Neutrophil (primary cell): ENCODE measurements at regions not wholly inside any gene's neighbourhood (a gene's known extent, or its start where the extent isn't known, plus 50 kb on each side); places are given as distances from the start of the nearest gene placed in this dataset.

ENCODE experiments used
- H3K27ac ChIP-seq: fragments of 200-600 bp; sonication (generic); 2 replicates; pipeline ENCODE4 v1.5.1; 2016; ENCODE audit warnings: mild to moderate bottlenecking, moderate library complexity
- H3K27me3 ChIP-seq: fragments of 200-600 bp; sonication (generic); 2 replicates; pipeline ENCODE4 v1.6.0; 2016; ENCODE audit warnings: mild to moderate bottlenecking
- H3K36me3 ChIP-seq: fragments of 200-600 bp; sonication (generic); 2 replicates; pipeline ENCODE4 v1.5.1; 2017
- H3K4me1 ChIP-seq, 2 experiments: fragments of 200-600 bp in 1 of 2; sonication (generic) in 1 of 2; 1 replicate in 1 of 2; 2 replicates in 1 of 2; pipeline versions ENCODE4 v1.5.1 to v1.6.1; 2013 to 2016; ENCODE audit warnings: low read depth in 1 of 2, low read length in 1 of 2, mild to moderate bottlenecking in 1 of 2, moderate library complexity in 1 of 2; ENCODE audit not compliant: control insufficient read depth in 1 of 2, insufficient read depth in 1 of 2
- H3K4me3 ChIP-seq, 2 experiments: fragments of 200-600 bp in 1 of 2; sonication (generic) in 1 of 2; 1 replicate in 1 of 2; 2 replicates in 1 of 2; pipeline ENCODE4 v1.5.1; 2013 to 2016; ENCODE audit warnings: low read depth in 1 of 2, low read length in 1 of 2, mild to moderate bottlenecking in 1 of 2, moderate library complexity in 1 of 2
- H3K9me3 ChIP-seq: fragments of 200-600 bp; sonication (generic); 2 replicates; pipeline ENCODE4 v1.5.1; 2016
- TF ChIP-seq, protein P1 (sequence below): fragments of 200-600 bp; sonication (generic); IDR thresholded peaks from 2 replicates; pipeline ENCODE4 v1.5.1; 2016; ENCODE audit warnings: antibody characterized with exemption

DNA sequence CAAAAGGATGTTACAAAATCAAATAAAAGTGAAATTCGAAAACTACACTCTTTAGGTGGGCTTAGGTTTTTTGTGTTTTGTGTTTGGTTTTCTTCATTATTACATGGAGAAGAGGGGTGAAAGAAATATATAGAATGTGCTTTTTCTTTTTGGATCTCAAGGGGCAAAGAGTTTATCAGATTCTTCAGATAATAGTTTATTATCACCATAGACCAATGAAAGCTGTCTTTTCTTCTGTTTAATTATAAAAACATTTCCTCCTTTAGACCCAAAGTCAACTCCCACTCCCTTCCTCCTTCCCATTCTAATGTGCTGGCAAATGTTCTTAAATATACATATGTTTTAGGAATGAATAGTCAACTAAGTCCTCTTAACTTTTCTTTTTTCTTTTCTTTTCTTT is 167.6 kb downstream of the AKR1D1 start:
- no peaks in the 10 kb centered on the region for H3K9me3 ChIP-seq
- H3K27ac ChIP-seq = no peak overlapping the region
- TF ChIP-seq, protein P1, sequence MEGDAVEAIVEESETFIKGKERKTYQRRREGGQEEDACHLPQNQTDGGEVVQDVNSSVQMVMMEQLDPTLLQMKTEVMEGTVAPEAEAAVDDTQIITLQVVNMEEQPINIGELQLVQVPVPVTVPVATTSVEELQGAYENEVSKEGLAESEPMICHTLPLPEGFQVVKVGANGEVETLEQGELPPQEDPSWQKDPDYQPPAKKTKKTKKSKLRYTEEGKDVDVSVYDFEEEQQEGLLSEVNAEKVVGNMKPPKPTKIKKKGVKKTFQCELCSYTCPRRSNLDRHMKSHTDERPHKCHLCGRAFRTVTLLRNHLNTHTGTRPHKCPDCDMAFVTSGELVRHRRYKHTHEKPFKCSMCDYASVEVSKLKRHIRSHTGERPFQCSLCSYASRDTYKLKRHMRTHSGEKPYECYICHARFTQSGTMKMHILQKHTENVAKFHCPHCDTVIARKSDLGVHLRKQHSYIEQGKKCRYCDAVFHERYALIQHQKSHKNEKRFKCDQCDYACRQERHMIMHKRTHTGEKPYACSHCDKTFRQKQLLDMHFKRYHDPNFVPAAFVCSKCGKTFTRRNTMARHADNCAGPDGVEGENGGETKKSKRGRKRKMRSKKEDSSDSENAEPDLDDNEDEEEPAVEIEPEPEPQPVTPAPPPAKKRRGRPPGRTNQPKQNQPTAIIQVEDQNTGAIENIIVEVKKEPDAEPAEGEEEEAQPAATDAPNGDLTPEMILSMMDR = no peak
- H3K4me1 ChIP-seq = peaks cover 5% of the 10 kb centered on the region in 2 experiments
- no peaks in the 10 kb centered on the region for H3K27me3 ChIP-seq
- H3K4me3 ChIP-seq = no peak overlapping the region
- H3K36me3 ChIP-seq = no peaks in the 10 kb centered on the region

DNA sequence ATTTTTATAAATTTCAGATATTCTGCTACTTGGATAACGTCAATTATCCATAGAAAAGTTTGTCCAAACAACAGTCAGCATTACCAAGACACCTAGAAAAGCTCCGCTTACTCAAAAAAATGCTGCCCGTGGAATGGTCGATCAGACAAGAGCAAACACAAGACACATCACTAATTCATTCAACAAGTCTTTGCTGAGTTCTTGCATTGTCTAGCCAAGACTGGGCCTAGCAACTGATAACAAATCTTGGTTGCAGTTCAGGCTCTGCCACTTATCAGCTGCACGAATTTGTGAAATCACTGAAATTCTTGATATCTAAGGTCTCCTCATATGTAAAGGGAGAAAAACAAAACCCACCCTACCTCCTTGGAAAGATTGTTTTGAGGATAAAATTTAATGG is 168.3 kb downstream of the AKR1D1 start:
- TF ChIP-seq, protein P1 = no peak
- Histone ChIP-seq H3K4me1 (peaks cover 5% of the 10 kb centered on the region in 2 experiments), H3K9me3 (no peaks in the 10 kb centered on the region), H3K4me3 (no peak overlapping the region), H3K27ac (no peak overlapping the region), H3K27me3 (no peaks in the 10 kb centered on the region), H3K36me3 (no peaks in the 10 kb centered on the region)

DNA sequence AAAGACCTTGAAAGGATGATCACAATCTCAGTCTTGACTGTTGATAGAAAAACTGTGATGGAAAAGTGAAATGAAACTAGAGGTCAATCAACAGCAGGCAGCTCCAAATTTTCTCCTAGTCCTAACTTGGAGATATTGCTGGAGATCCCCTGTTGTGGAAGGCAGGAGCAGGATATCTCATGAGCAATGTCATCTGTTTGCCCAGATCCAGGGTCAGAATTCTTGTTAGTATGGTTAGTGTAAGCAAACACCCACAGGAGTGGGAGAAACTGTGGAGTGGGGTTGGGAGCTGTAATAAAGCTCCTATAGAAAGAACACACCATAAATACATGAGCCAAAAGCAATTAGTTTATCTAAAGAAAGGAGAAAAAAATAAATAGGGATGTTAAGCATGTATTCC is 169.0 kb downstream of the AKR1D1 start:
- no peaks in the 10 kb centered on the region for H3K36me3 ChIP-seq
- no peaks in the 10 kb centered on the region for H3K27me3 ChIP-seq
- TF ChIP-seq, protein P1 = no peak
- peaks cover 5% of the 10 kb centered on the region in 2 experiments for H3K4me1 ChIP-seq
- no peaks in the 10 kb centered on the region for H3K9me3 ChIP-seq
- H3K4me3 ChIP-seq = no peak overlapping the region
- no peak overlapping the region for H3K27ac ChIP-seq

DNA sequence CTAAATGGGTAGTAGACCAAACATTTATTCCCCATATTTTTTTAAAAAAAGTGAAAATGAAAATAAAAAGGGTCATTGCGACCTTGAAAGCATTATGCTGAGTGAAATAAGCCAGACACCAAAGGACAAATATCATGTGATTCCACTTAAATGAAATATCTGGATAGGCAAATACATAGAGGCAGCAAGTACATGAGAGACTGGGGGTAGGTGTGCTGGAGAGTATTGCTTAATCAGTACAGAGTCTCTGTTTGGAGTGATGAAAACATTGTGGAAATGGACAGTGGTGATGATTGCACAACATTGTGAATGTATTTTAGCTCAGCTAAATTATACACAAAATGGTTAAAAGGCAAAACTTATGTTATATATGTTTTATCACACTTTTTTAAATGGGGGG is 169.4 kb downstream of the AKR1D1 start:
- Histone ChIP-seq H3K9me3 (no peaks in the 10 kb centered on the region), H3K4me3 (no peak overlapping the region), H3K4me1 (peaks cover 5% of the 10 kb centered on the region in 2 experiments), H3K27me3 (no peaks in the 10 kb centered on the region), H3K27ac (no peak overlapping the region), H3K36me3 (no peaks in the 10 kb centered on the region)
- TF ChIP-seq, protein P1 = no peak

DNA sequence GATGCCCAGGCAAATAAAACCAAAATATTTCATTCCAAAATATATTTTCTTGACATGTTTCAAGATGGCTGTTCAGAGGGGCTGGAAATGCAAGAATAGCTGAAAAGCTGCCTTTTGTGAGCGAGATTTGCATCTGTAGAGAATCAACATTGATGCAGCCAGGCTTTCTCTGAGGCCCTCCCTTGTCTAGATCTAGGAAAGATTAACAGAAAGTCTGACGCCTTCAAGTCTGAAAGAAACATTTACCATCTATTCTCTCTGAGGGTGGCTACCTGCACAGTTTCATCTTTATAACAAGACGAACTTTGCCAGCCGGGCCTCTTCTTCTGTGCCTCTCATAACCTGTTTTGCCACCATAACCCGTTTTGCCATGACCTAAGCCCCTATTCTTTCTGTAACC is 170.2 kb downstream of the AKR1D1 start:
- H3K9me3 ChIP-seq = no peaks in the 10 kb centered on the region
- TF ChIP-seq, protein P1 = no peak
- no peaks in the 10 kb centered on the region for H3K36me3 ChIP-seq
- H3K4me3 ChIP-seq = no peak overlapping the region
- peaks cover 5% of the 10 kb centered on the region in 2 experiments for H3K4me1 ChIP-seq
- no peak overlapping the region for H3K27ac ChIP-seq
- H3K27me3 ChIP-seq = no peaks in the 10 kb centered on the region

DNA sequence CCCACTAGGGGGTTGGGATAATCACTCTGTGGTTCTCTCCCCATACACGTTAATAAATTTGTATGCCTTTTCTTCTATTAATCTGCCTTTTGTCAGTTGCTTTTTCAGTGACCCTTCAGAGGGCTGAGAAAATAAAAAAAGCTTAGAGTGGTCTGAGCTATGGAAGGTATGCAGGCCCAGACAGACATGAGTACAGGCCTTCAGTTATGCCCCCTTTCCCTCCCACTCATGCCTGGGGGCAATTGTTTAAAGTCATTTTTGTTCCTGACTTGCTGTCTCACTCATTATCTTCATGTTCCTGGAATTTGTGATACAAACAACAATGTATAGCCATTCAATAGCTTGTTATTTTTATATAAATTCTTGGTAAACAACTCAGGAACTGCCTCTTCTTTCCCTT is 170.8 kb downstream of the AKR1D1 start:
- Histone ChIP-seq H3K9me3 (no peaks in the 10 kb centered on the region), H3K27me3 (no peaks in the 10 kb centered on the region), H3K4me3 (no peak overlapping the region), H3K36me3 (no peaks in the 10 kb centered on the region), H3K27ac (no peak overlapping the region), H3K4me1 (peaks cover 5% of the 10 kb centered on the region in 2 experiments)
- TF ChIP-seq, protein P1 = no peak
